ENCODE measurements at regions not wholly inside any gene's neighbourhood (a gene's known extent, or its start where the extent isn't known, plus 50 kb on each side); places are given as distances from the start of the nearest gene placed in this dataset.

- no peaks in the 10 kb centered on the region for H3K36me3 ChIP-seq (ENCODE audit: low read length)
- H3K4me2 ChIP-seq (ENCODE audit: low read depth, low read length, poor library complexity, severe bottlenecking): no peak overlapping the region
- H3K79me2 ChIP-seq (ENCODE audit: insufficient read depth, low read length): no peaks in the 10 kb centered on the region
- H3K27me3 ChIP-seq (ENCODE audit: low read length): no peaks in the 10 kb centered on the region
- H3K27ac ChIP-seq (ENCODE audit: low read depth, low read length): no peak overlapping the region
- TF ChIP-seq CTCF (IDR thresholded peaks at IDR 0.05; ENCODE audit: insufficient read depth, low read length, poor library complexity, severe bottlenecking) (no peak), EZH2phosphoT487 (conservative IDR thresholded peaks at IDR 0.05; ENCODE audit: low read length) (no peak)
- no peak overlapping the region for H3K9ac ChIP-seq (ENCODE audit: low read length)
- no peaks in the 10 kb centered on the region for H3K9me2 ChIP-seq (replicated peaks; ENCODE audit: insufficient read depth, low read length)
- H3F3A ChIP-seq (ENCODE audit: insufficient read depth): no peaks in the 10 kb centered on the region
- H4K20me1 ChIP-seq (ENCODE audit: low read depth, low read length): no peaks in the 10 kb centered on the region
- no peak overlapping the region for H3K4me3 ChIP-seq (ENCODE audit: insufficient read depth, low read length, poor library complexity, severe bottlenecking)
- H2AFZ ChIP-seq (ENCODE audit: low read depth, low read length, severe bottlenecking): no peak overlapping the region
- no peaks in the 10 kb centered on the region for H3K9me3 ChIP-seq (ENCODE audit: insufficient read depth, low read length)
Observed at GRCh38 chr2:58879834-58880233, 638.7 kb upstream of the FANCL start.

GRCh38 chr2:58878778-58879177 lies 637.7 kb upstream of the FANCL start:
- no peak for TF ChIP-seq CTCF (IDR thresholded peaks at IDR 0.05; ENCODE audit: insufficient read depth, low read length, poor library complexity, severe bottlenecking)
- TF ChIP-seq EZH2phosphoT487 (conservative IDR thresholded peaks at IDR 0.05; ENCODE audit: low read length): no peak
- Histone ChIP-seq H3K9me2 (replicated peaks; ENCODE audit: insufficient read depth, low read length) (no peaks in the 10 kb centered on the region), H3K79me2 (ENCODE audit: insufficient read depth, low read length) (no peaks in the 10 kb centered on the region), H3K27ac (ENCODE audit: low read depth, low read length) (no peak overlapping the region), H4K20me1 (ENCODE audit: low read depth, low read length) (no peaks in the 10 kb centered on the region), H2AFZ (ENCODE audit: low read depth, low read length, severe bottlenecking) (no peak overlapping the region), H3K9ac (ENCODE audit: low read length) (no peak overlapping the region), H3F3A (ENCODE audit: insufficient read depth) (no peaks in the 10 kb centered on the region), H3K4me3 (ENCODE audit: insufficient read depth, low read length, poor library complexity, severe bottlenecking) (no peak overlapping the region), H3K36me3 (ENCODE audit: low read length) (no peaks in the 10 kb centered on the region), H3K27me3 (ENCODE audit: low read length) (no peaks in the 10 kb centered on the region), H3K4me2 (ENCODE audit: low read depth, low read length, poor library complexity, severe bottlenecking) (no peak overlapping the region), H3K9me3 (ENCODE audit: insufficient read depth, low read length) (no peaks in the 10 kb centered on the region)

DNA sequence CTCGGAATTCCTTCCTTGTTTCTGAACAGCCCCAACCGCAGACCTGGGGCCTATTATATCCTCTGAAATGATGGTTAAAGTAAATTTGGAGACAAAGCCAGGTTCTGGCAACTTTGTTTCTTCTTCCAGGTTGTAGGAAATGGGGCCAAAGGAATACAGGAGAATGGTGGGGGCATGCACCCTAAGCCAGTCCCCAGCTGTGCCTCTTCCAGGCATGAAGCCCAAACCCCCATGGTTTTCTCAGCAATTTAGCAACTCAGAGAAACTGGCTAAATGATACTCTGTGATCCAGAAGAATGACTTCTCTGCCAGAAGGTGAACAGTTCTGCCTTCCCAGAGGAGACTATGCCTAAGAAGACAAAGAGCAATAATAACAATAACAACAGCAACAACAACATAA lies 635.0 kb upstream of the FANCL start:
- Histone ChIP-seq H3K36me3 (ENCODE audit: low read length) (no peaks in the 10 kb centered on the region), H3K27ac (ENCODE audit: low read depth, low read length) (no peak overlapping the region), H2AFZ (ENCODE audit: low read depth, low read length, severe bottlenecking) (no peak overlapping the region), H3K4me3 (ENCODE audit: insufficient read depth, low read length, poor library complexity, severe bottlenecking) (no peak overlapping the region), H3K9ac (ENCODE audit: low read length) (no peak overlapping the region), H3K4me2 (ENCODE audit: low read depth, low read length, poor library complexity, severe bottlenecking) (no peak overlapping the region), H3K9me3 (ENCODE audit: insufficient read depth, low read length) (no peaks in the 10 kb centered on the region), H3K27me3 (ENCODE audit: low read length) (no peaks in the 10 kb centered on the region), H3K9me2 (replicated peaks; ENCODE audit: insufficient read depth, low read length) (no peaks in the 10 kb centered on the region), H4K20me1 (ENCODE audit: low read depth, low read length) (no peaks in the 10 kb centered on the region), H3K79me2 (ENCODE audit: insufficient read depth, low read length) (no peaks in the 10 kb centered on the region), H3F3A (ENCODE audit: insufficient read depth) (no peaks in the 10 kb centered on the region)
- TF ChIP-seq EZH2phosphoT487 (conservative IDR thresholded peaks at IDR 0.05; ENCODE audit: low read length) (no peak), CTCF (IDR thresholded peaks at IDR 0.05; ENCODE audit: insufficient read depth, low read length, poor library complexity, severe bottlenecking) (no peak)

- no peak overlapping the region for H3K9ac ChIP-seq (ENCODE audit: low read length)
- no peaks in the 10 kb centered on the region for H3K36me3 ChIP-seq (ENCODE audit: low read length)
- no peak overlapping the region for H2AFZ ChIP-seq (ENCODE audit: low read depth, low read length, severe bottlenecking)
- no peak overlapping the region for H3K4me3 ChIP-seq (ENCODE audit: insufficient read depth, low read length, poor library complexity, severe bottlenecking)
- H3F3A ChIP-seq (ENCODE audit: insufficient read depth): no peaks in the 10 kb centered on the region
- no peak overlapping the region for H3K4me2 ChIP-seq (ENCODE audit: low read depth, low read length, poor library complexity, severe bottlenecking)
- H3K27me3 ChIP-seq (ENCODE audit: low read length): no peaks in the 10 kb centered on the region
- H3K9me3 ChIP-seq (ENCODE audit: insufficient read depth, low read length): no peaks in the 10 kb centered on the region
- TF ChIP-seq EZH2phosphoT487 (conservative IDR thresholded peaks at IDR 0.05; ENCODE audit: low read length): no peak
- no peaks in the 10 kb centered on the region for H3K79me2 ChIP-seq (ENCODE audit: insufficient read depth, low read length)
- no peaks in the 10 kb centered on the region for H3K9me2 ChIP-seq (replicated peaks; ENCODE audit: insufficient read depth, low read length)
- no peak overlapping the region for H3K27ac ChIP-seq (ENCODE audit: low read depth, low read length)
- H4K20me1 ChIP-seq (ENCODE audit: low read depth, low read length): no peaks in the 10 kb centered on the region
Observed at GRCh38 chr2:58875436-58875835, 634.3 kb upstream of the FANCL start.
